HG03442 (cell line): ENCODE measurements at regions not wholly inside any gene's neighbourhood (a gene's known extent, or its start where the extent isn't known, plus 50 kb on each side); places are given as distances from the start of the nearest gene placed in this dataset.

Experiments
- ATAC-seq: cut with Tn5 transposase; IDR thresholded peaks from one replicate; pipeline ENCODE4 v1.9.1; 2021; ENCODE audit warnings: mild to moderate bottlenecking, moderate library complexity; ENCODE audit not compliant: unreplicated experiment

GRCh38 chr2:21658907-21659477 lies 535.2 kb downstream of the TDRD15 start:
- no peak for ATAC-seq

GRCh38 chr2:21664083-21664482 lies 540.3 kb downstream of the TDRD15 start:
- ATAC-seq = no peak

- no peak for ATAC-seq
These were observed 543.9 kb downstream of the TDRD15 start for GRCh38 chr2:21667638-21668037.

GRCh38 chr2:21668078-21668710 lies 544.4 kb downstream of the TDRD15 start:
- ATAC-seq = no peak

- ATAC-seq = no peak
These were observed 552.3 kb downstream of the TDRD15 start for GRCh38 chr2:21676041-21676440.

GRCh38 chr2:21676676-21677075 lies 552.9 kb downstream of the TDRD15 start:
- ATAC-seq = no peak

- no peak for ATAC-seq
These were observed 560.1 kb downstream of the TDRD15 start for GRCh38 chr2:21683838-21684237.

- ATAC-seq = no peak
These were observed 563.8 kb downstream of the TDRD15 start for GRCh38 chr2:21687589-21687988.

- no peak for ATAC-seq
These were observed 566.2 kb downstream of the TDRD15 start for GRCh38 chr2:21690005-21690404.

GRCh38 chr2:21693081-21693480 lies 569.3 kb downstream of the TDRD15 start:
- no peak for ATAC-seq

GRCh38 chr2:21694079-21694878 lies 570.5 kb downstream of the TDRD15 start:
- ATAC-seq = no peak

- ATAC-seq = no peak
These were observed 573.1 kb downstream of the TDRD15 start for GRCh38 chr2:21696900-21697299.

- ATAC-seq = no peak
These were observed 576.9 kb downstream of the TDRD15 start for GRCh38 chr2:21700644-21701043.

- ATAC-seq = no peak
These were observed 586.3 kb downstream of the TDRD15 start for GRCh38 chr2:21710031-21710430.

- no peak for ATAC-seq
These were observed 586.7 kb downstream of the TDRD15 start for GRCh38 chr2:21710496-21710895.

GRCh38 chr2:21715887-21716286 lies 592.1 kb downstream of the TDRD15 start:
- no peak for ATAC-seq

- no peak for ATAC-seq
These were observed 603.3 kb downstream of the TDRD15 start for GRCh38 chr2:21727101-21727500.

GRCh38 chr2:21728133-21728532 lies 604.4 kb downstream of the TDRD15 start:
- no peak for ATAC-seq

GRCh38 chr2:21730141-21730540 lies 606.4 kb downstream of the TDRD15 start:
- no peak for ATAC-seq

- ATAC-seq = no peak
These were observed 616.7 kb downstream of the TDRD15 start for GRCh38 chr2:21740484-21740883.

- ATAC-seq = no peak
These were observed 622.7 kb downstream of the TDRD15 start for GRCh38 chr2:21746499-21746898.

- ATAC-seq = no peak
These were observed 624.7 kb downstream of the TDRD15 start for GRCh38 chr2:21748501-21748900.
